ENCODE measurements at regions not wholly inside any gene's neighbourhood (a gene's known extent, or its start where the extent isn't known, plus 50 kb on each side); places are given as distances from the start of the nearest gene placed in this dataset.

- TF ChIP-seq POLR2A (IDR thresholded peaks at IDR 0.05; ENCODE audit: low read depth, low read length) = no peak
- TF ChIP-seq CTCF (IDR thresholded peaks at IDR 0.05; ENCODE audit: extremely low read depth in 1 of 2, insufficient read depth in 1 of 2, low read depth in 1 of 2, low read length in 2 of 2) = no peak
- TF ChIP-seq MYC (IDR thresholded peaks at IDR 0.05; ENCODE audit: low read depth, low read length) = no peak
- TF ChIP-seq GATA2 (IDR thresholded peaks at IDR 0.05; ENCODE audit: insufficient read depth, insufficient read length, low read depth, low read length) = no peak
These were observed 540.2 kb downstream of the CSNK1G3 start for GRCh38 chr5:124052201-124052600.

Measured in endothelial cell of umbilical vein (primary cell).